ENCODE measurements at regions not wholly inside any gene's neighbourhood (a gene's known extent, or its start where the extent isn't known, plus 50 kb on each side); places are given as distances from the start of the nearest gene placed in this dataset.
A peak's percentile ranks its signal among the peaks of the same experiment; 100 is the strongest.

- Histone ChIP-seq H3K36me3 (replicated peaks; ENCODE audit: low read depth, low read length) (no peaks in the 10 kb centered on the region), H3K27ac (ENCODE audit: low read length) (no peak overlapping the region), H3K4me2 (ENCODE audit: low read length) (no peak overlapping the region), H2AFZ (ENCODE audit: low read depth, low read length) (no peak overlapping the region), H3K27me3 (ENCODE audit: low read depth, low read length) (no peaks in the 10 kb centered on the region), H4K20me1 (ENCODE audit: insufficient read depth, low read length) (no peaks in the 10 kb centered on the region), H3K9me3 (ENCODE audit: insufficient read depth, low read length) (no peaks in the 10 kb centered on the region), H3K9ac (ENCODE audit: low read length) (no peak overlapping the region), H3K4me1 (ENCODE audit: low read length) (no peaks in the 10 kb centered on the region), H3K4me3 (ENCODE audit: low read length) (no peak overlapping the region), H3K79me2 (ENCODE audit: low read length) (no peaks in the 10 kb centered on the region)
- no peak for TF ChIP-seq EZH2phosphoT487 (IDR thresholded peaks at IDR 0.05; ENCODE audit: low read depth)
- TF ChIP-seq CTCF (IDR thresholded peaks at IDR 0.05; ENCODE audit: low read depth, low read length): no peak
Measured at GRCh38 chr13:68272652-68273051, 1042.5 kb upstream of the PCDH9 start.

- no peaks in the 10 kb centered on the region for H3K9me3 ChIP-seq (ENCODE audit: insufficient read depth, low read length)
- H3K27me3 ChIP-seq (ENCODE audit: low read depth, low read length): no peaks in the 10 kb centered on the region
- no peaks in the 10 kb centered on the region for H3K36me3 ChIP-seq (replicated peaks; ENCODE audit: low read depth, low read length)
- no peaks in the 10 kb centered on the region for H3K4me1 ChIP-seq (ENCODE audit: low read length)
- H3K4me3 ChIP-seq (ENCODE audit: low read length): no peak overlapping the region
- H2AFZ ChIP-seq (ENCODE audit: low read depth, low read length): no peak overlapping the region
- H3K27ac ChIP-seq (ENCODE audit: low read length): no peak overlapping the region
- H3K9ac ChIP-seq (ENCODE audit: low read length): no peak overlapping the region
- no peaks in the 10 kb centered on the region for H3K79me2 ChIP-seq (ENCODE audit: low read length)
- TF ChIP-seq EZH2phosphoT487 (IDR thresholded peaks at IDR 0.05; ENCODE audit: low read depth) (no peak), CTCF (IDR thresholded peaks at IDR 0.05; ENCODE audit: low read depth, low read length) (no peak)
- no peak overlapping the region for H3K4me2 ChIP-seq (ENCODE audit: low read length)
- H4K20me1 ChIP-seq (ENCODE audit: insufficient read depth, low read length): no peaks in the 10 kb centered on the region
Measured at GRCh38 chr13:68264692-68265091, 1034.6 kb upstream of the PCDH9 start.

GRCh38 chr13:68261105-68261504 lies 1031.0 kb upstream of the PCDH9 start:
- Histone ChIP-seq H3K36me3 (replicated peaks; ENCODE audit: low read depth, low read length) (no peaks in the 10 kb centered on the region), H3K9ac (ENCODE audit: low read length) (no peak overlapping the region), H3K79me2 (ENCODE audit: low read length) (no peaks in the 10 kb centered on the region), H3K4me1 (ENCODE audit: low read length) (no peaks in the 10 kb centered on the region), H3K27ac (ENCODE audit: low read length) (no peak overlapping the region), H2AFZ (ENCODE audit: low read depth, low read length) (no peak overlapping the region), H3K4me3 (ENCODE audit: low read length) (no peak overlapping the region), H3K4me2 (ENCODE audit: low read length) (no peak overlapping the region), H4K20me1 (ENCODE audit: insufficient read depth, low read length) (no peaks in the 10 kb centered on the region), H3K9me3 (ENCODE audit: insufficient read depth, low read length) (no peaks in the 10 kb centered on the region), H3K27me3 (ENCODE audit: low read depth, low read length) (no peaks in the 10 kb centered on the region)
- TF ChIP-seq CTCF (IDR thresholded peaks at IDR 0.05; ENCODE audit: low read depth, low read length): peak; percentile 16
- TF ChIP-seq EZH2phosphoT487 (IDR thresholded peaks at IDR 0.05; ENCODE audit: low read depth): no peak

DNA sequence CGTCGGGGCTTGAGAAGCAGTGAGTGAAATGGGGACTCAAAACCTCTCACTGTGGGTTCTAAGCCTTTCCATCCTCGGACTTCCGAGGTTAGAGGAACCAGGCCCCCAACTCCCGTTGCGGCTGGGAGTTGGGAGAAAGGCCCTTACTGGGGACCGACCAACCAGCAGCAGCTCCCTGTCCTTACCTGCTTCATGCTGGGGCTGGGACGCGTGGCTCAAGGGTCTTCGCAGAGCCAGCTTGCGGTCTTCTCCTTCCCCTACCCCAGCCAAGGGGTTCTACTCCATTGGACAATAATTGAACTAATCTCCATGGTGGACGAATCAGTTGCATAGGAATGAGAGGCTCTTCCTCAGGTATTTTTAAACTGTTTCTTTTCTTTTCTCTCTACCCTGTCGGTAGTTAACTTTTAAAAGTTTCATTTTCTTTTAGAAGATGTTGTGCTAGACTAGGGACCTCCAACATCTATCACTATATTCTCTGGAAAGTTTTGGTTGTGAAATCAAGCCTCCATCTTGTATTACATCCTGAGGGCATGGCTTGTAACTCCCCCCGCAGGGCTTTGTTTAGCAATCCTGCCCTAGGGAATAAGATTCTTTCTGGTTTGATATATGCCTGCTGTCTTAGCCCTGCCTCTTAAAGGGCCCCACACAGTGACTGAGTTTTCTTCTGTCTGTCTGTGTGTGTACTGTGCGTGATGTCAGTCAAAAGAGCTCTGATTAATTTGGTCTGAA lies 1027.1 kb upstream of the PCDH9 start:
- Histone ChIP-seq H3K27ac (ENCODE audit: low read length) (no peak overlapping the region), H3K4me3 (ENCODE audit: low read length) (no peak overlapping the region)

More for the DNA sequence above, 1027.1 kb upstream of the PCDH9 start:
- Histone ChIP-seq H4K20me1 (ENCODE audit: insufficient read depth, low read length) (no peaks in the 10 kb centered on the region), H3K9ac (ENCODE audit: low read length) (no peak overlapping the region), H3K79me2 (ENCODE audit: low read length) (no peaks in the 10 kb centered on the region), H3K4me1 (ENCODE audit: low read length) (no peaks in the 10 kb centered on the region), H3K27me3 (ENCODE audit: low read depth, low read length) (no peaks in the 10 kb centered on the region), H3K9me3 (ENCODE audit: insufficient read depth, low read length) (no peaks in the 10 kb centered on the region), H3K36me3 (replicated peaks; ENCODE audit: low read depth, low read length) (no peaks in the 10 kb centered on the region), H3K4me2 (ENCODE audit: low read length) (no peak overlapping the region), H2AFZ (ENCODE audit: low read depth, low read length) (no peak overlapping the region)
- TF ChIP-seq EZH2phosphoT487 (IDR thresholded peaks at IDR 0.05; ENCODE audit: low read depth): no peak
- TF ChIP-seq CTCF (IDR thresholded peaks at IDR 0.05; ENCODE audit: low read depth, low read length): no peak
